BE2C (cell line): ENCODE measurements at regions not wholly inside any gene's neighbourhood (a gene's known extent, or its start where the extent isn't known, plus 50 kb on each side); places are given as distances from the start of the nearest gene placed in this dataset.
"Not testable (repeated sequence)": the region's sequence is repeated elsewhere in the genome, so short reads cannot be mapped to it uniquely, and the experiment has no call there.

Experiments used
- DNase-seq: peaks from one replicate; pipeline ENCODE4 v3.0.0-alpha.2; 2020
- H3K27me3 ChIP-seq: fragments of 250-450 bp; sonication (Bioruptor Pico); 2 replicates; pipeline ENCODE4 v1.5.1; 2020; ENCODE audit warnings: mild to moderate bottlenecking
- H3K36me3 ChIP-seq: fragments of 250-450 bp; sonication (Bioruptor Pico); 2 replicates; pipeline ENCODE4 v1.5.1; 2020; ENCODE audit warnings: mild to moderate bottlenecking
- H3K4me1 ChIP-seq: fragments of 250-450 bp; sonication (Bioruptor Pico); 2 replicates; pipeline ENCODE4 v1.5.1; 2020
- H3K4me3 ChIP-seq: 2 replicates; pipeline ENCODE4 v1.5.1; 2011; ENCODE audit warnings: low read depth, low read length
- H3K9me3 ChIP-seq: fragments of 250-450 bp; sonication (Bioruptor Pico); 2 replicates; pipeline ENCODE4 v1.5.1; 2020
- TF ChIP-seq, protein P1 (sequence below): IDR thresholded peaks from 2 replicates; pipeline ENCODE4 v1.5.1; 2012; ENCODE audit warnings: mild to moderate bottlenecking, low read depth, low read length

DNA sequence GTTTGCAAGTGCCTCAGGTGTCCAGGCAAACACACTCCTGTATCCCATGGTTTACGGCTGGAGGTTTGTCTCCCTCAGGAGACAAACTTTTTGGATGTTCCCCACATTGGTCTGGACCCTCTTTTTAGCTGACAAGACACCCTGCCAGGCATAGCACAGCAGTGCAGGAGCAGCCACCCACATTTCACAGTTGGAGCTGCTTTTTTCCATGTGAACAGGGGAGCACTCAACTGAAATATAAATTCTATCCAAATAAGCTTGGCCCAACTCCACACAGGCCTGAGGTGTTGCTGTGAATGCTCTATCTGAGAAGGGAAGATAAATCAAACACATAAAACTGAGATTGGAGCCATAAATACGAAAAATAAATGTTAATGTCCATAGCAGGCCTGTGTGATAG lies 501.3 kb upstream of the IL12A start:
- Histone ChIP-seq H3K27me3 (no peaks in the 10 kb centered on the region), H3K9me3 (no peaks in the 10 kb centered on the region), H3K36me3 (no peaks in the 10 kb centered on the region), H3K4me1 (no peaks in the 10 kb centered on the region), H3K4me3 (no peak overlapping the region)
- no peak for DNase-seq
- TF ChIP-seq, protein P1, sequence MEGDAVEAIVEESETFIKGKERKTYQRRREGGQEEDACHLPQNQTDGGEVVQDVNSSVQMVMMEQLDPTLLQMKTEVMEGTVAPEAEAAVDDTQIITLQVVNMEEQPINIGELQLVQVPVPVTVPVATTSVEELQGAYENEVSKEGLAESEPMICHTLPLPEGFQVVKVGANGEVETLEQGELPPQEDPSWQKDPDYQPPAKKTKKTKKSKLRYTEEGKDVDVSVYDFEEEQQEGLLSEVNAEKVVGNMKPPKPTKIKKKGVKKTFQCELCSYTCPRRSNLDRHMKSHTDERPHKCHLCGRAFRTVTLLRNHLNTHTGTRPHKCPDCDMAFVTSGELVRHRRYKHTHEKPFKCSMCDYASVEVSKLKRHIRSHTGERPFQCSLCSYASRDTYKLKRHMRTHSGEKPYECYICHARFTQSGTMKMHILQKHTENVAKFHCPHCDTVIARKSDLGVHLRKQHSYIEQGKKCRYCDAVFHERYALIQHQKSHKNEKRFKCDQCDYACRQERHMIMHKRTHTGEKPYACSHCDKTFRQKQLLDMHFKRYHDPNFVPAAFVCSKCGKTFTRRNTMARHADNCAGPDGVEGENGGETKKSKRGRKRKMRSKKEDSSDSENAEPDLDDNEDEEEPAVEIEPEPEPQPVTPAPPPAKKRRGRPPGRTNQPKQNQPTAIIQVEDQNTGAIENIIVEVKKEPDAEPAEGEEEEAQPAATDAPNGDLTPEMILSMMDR, result no peak

DNA sequence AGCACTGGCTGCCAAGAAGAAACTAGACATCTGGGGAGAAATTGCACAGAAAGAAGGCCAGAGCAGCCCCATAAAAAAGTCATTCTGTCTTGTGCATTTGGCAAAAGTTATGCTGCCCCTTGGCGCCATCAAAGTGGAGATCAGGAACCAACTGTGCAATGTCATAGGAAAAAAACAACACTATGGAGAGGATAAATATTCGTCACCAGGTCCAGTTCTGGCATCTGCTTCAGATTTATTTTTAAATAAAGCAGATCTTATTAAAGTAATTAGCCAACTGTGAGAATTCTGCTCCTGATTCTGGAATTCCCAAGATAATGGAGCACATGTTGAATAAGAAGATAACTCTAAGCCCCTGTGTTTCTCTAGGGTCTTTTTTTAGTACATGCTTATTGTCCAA lies 500.0 kb upstream of the IL12A start:
- H3K36me3 ChIP-seq, result no peaks in the 10 kb centered on the region
- DNase-seq, result no peak
- no peaks in the 10 kb centered on the region for H3K4me1 ChIP-seq
- TF ChIP-seq, protein P1, result no peak
- no peak overlapping the region for H3K4me3 ChIP-seq
- H3K27me3 ChIP-seq, result no peaks in the 10 kb centered on the region
- no peaks in the 10 kb centered on the region for H3K9me3 ChIP-seq

DNA sequence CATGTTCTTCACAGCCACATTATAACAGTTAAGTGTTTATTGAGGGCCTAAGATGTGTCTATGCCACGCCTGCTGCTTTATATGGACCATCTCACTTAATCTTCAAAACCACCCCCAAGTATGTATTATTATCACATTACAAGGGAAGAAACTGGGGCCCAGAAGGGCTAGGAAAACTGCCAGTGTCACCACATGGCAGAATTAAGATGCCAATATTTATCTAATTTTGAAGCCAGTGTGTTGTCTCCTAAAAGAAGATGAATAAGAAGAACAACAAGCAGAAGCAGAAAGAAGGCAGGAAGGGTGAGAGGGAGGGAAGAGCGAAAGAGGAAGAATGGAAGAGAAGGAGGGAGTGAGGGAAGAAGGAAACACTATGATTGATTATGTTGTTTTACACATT lies 491.3 kb upstream of the IL12A start:
- H3K9me3 ChIP-seq, result no peaks in the 10 kb centered on the region
- TF ChIP-seq, protein P1, result no peak
- H3K4me3 ChIP-seq, result no peak overlapping the region
- H3K36me3 ChIP-seq, result no peaks in the 10 kb centered on the region
- no peaks in the 10 kb centered on the region for H3K27me3 ChIP-seq
- DNase-seq, result no peak
- H3K4me1 ChIP-seq, result no peaks in the 10 kb centered on the region

DNA sequence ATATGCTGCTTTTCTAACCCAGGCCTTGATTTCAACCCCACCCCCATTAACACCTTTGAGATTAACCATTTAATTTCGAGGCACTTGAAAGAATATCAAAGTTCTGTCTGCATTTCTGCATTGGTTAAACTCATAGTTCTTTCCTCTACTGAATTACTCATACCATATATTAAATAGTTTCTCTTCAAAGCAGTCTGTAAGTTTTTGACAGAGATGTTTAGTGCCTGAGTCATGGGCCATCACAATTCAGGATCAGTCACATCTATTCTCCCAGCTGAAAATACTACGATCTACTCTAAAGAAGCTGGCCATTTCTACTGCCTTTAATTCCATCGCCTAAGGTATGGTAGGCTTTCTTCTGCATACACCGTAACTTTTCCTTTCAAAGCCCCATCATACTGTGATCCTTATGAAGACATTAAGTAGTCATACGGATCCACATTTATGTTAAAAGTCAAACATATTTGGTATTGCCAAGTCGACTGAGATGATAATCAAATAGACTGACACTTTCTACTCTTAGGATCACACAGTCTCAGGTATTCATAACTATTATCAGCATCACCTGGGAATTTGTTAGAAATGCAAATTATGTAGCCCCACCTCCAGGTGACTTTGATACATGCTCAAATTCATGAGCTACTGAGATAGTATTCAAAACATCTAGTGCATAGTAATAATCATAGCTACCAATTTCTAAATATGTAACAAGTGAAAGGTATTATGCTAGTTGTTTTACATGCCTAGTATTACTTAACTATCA lies 489.4 kb upstream of the IL12A start:
- H3K4me3 ChIP-seq, result no peak overlapping the region
- no peaks in the 10 kb centered on the region for H3K36me3 ChIP-seq
- H3K27me3 ChIP-seq, result no peaks in the 10 kb centered on the region
- TF ChIP-seq, protein P1, result no peak
- no peak for DNase-seq
- no peaks in the 10 kb centered on the region for H3K9me3 ChIP-seq
- H3K4me1 ChIP-seq, result no peaks in the 10 kb centered on the region

DNA sequence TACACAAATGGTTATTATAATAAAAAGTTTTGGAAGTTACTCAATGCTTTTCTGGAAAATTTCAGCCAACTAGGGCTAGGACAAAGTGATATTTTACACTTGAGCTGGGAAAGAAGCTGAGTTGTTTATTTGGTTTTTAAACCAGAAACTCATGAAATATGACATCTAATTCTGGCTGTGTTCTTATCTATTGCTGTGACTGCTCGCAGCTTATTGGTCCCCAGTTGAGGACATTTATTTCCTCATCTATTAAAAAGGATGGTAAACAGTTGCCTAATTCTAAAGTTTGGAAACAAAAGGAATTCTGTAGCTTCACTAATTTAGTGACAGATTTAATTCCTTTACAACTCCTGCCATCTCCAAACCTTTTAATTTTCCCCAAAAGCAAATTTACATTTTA lies 487.6 kb upstream of the IL12A start:
- DNase-seq, result no peak
- TF ChIP-seq, protein P1, result no peak
- Histone ChIP-seq H3K4me1 (no peaks in the 10 kb centered on the region), H3K9me3 (no peaks in the 10 kb centered on the region), H3K36me3 (no peaks in the 10 kb centered on the region), H3K27me3 (no peaks in the 10 kb centered on the region), H3K4me3 (no peak overlapping the region)

DNA sequence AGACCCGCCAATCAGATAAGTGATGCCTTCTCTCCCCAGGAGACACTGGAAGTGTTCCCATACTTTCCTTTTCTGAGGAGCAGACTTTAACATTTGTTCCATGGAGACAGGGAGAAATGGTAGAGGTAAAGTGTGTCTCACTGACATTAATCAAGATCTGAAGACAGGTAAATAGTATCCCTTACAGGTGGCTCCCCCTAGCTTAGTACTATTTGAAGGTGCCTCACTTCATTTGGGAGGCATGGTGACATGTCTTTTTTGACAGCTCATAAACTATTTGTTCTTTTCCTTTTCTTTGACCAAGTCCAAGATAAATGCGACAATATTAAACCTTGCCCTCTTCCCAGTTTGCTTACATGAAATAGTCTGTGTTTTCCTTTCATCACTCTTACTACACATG lies 485.6 kb upstream of the IL12A start:
- Histone ChIP-seq H3K36me3 (no peaks in the 10 kb centered on the region), H3K4me1 (no peaks in the 10 kb centered on the region), H3K4me3 (no peak overlapping the region), H3K9me3 (no peaks in the 10 kb centered on the region), H3K27me3 (no peaks in the 10 kb centered on the region)
- DNase-seq, result no peak
- TF ChIP-seq, protein P1, result no peak

DNA sequence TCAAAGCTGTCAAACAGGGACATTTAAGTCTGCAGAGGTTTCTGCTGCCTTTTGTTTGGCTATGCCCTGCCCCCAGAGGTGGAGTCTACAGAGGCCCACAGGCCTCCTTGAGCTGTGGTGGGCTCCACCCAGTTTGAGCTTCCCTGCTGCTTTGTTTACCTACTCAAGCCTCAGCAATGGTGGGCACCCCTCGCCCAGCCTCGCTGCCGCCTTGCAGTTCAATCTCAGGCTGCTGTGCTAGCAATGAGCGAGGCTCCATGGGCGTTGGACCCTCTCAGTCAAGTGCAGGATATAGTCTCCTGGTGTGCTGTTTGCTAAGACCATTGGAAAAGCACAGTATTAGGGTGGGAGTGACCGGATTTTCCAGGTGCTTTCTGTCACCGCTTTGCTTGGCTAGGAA lies 477.6 kb upstream of the IL12A start:
- not testable (repeated sequence) for DNase-seq, H3K4me3 ChIP-seq, H3K4me1 ChIP-seq, H3K27me3 ChIP-seq, H3K36me3 ChIP-seq, H3K9me3 ChIP-seq
